ENCODE measurements at regions not wholly inside any gene's neighbourhood (a gene's known extent, or its start where the extent isn't known, plus 50 kb on each side); places are given as distances from the start of the nearest gene placed in this dataset.

DNA sequence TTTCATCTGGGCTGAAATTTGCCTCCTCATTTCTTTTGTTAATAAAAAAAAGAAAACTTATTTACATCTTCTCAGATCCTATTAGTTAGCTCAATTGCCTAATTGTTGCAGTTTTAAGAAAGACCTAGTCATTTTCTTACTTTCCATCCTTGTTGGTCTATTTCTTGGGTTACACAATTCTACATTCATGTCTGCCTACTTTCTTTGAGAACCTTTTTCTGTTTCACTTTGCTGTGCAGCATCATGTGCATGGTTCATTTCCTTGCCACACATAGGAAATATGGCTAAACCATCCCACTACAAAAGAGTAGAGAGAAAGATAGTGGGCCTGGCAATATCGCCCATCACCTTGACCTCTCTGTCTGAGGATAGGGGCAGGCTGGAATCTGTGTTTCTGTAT lies 780.7 kb upstream of the FANCL start:
- TF ChIP-seq, protein P1, sequence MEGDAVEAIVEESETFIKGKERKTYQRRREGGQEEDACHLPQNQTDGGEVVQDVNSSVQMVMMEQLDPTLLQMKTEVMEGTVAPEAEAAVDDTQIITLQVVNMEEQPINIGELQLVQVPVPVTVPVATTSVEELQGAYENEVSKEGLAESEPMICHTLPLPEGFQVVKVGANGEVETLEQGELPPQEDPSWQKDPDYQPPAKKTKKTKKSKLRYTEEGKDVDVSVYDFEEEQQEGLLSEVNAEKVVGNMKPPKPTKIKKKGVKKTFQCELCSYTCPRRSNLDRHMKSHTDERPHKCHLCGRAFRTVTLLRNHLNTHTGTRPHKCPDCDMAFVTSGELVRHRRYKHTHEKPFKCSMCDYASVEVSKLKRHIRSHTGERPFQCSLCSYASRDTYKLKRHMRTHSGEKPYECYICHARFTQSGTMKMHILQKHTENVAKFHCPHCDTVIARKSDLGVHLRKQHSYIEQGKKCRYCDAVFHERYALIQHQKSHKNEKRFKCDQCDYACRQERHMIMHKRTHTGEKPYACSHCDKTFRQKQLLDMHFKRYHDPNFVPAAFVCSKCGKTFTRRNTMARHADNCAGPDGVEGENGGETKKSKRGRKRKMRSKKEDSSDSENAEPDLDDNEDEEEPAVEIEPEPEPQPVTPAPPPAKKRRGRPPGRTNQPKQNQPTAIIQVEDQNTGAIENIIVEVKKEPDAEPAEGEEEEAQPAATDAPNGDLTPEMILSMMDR (IDR thresholded peaks at IDR 0.05), result no peak
- no peak for TF ChIP-seq POLR2A (IDR thresholded peaks at IDR 0.05)

Measured in Peyer's patch (tissue), 4 donors.